OCI-LY1 (cell line): ENCODE measurements at regions not wholly inside any gene's neighbourhood (a gene's known extent, or its start where the extent isn't known, plus 50 kb on each side); places are given as distances from the start of the nearest gene placed in this dataset.

Experiments used
- EZH2 ChIP-seq: fragments of 200-600 bp; sonication (generic), shearing (Covaris generic); IDR thresholded peaks from 2 replicates; pipeline ENCODE4 v1.8.0; 2017; ENCODE audit warnings: borderline replicate concordance, mixed run types, mild to moderate bottlenecking, antibody characterized with exemption, low read length, moderate library complexity, mixed read lengths
- TF ChIP-seq, protein P1 (sequence below): fragments of 200-600 bp; sonication (generic), shearing (Covaris generic); IDR thresholded peaks from 2 replicates; pipeline ENCODE4 v1.5.1; 2017; ENCODE audit warnings: mild to moderate bottlenecking, antibody characterized with exemption, low read length, moderate library complexity, mixed read lengths

DNA sequence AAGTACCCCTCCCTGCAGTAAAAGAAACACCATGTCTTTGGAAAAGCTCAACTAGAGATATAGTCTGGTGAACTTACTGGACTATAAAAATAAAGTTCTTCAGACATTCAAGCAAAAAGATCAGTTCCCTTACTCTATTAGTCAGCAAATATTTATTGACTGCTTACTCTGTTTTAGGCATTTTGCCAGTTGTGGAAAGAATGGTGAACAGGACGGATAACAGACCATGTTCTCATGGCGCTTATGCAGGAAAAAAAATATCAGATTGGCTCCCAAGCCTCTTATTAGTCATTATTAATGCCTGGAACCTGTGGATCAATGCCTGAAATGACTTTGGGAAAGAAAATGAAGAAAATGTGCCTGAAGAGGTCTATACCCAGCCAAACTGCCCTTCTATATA is 282.2 kb upstream of the EPHA7 start:
- TF ChIP-seq, protein P1, sequence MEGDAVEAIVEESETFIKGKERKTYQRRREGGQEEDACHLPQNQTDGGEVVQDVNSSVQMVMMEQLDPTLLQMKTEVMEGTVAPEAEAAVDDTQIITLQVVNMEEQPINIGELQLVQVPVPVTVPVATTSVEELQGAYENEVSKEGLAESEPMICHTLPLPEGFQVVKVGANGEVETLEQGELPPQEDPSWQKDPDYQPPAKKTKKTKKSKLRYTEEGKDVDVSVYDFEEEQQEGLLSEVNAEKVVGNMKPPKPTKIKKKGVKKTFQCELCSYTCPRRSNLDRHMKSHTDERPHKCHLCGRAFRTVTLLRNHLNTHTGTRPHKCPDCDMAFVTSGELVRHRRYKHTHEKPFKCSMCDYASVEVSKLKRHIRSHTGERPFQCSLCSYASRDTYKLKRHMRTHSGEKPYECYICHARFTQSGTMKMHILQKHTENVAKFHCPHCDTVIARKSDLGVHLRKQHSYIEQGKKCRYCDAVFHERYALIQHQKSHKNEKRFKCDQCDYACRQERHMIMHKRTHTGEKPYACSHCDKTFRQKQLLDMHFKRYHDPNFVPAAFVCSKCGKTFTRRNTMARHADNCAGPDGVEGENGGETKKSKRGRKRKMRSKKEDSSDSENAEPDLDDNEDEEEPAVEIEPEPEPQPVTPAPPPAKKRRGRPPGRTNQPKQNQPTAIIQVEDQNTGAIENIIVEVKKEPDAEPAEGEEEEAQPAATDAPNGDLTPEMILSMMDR, result no peak
- no peak for TF ChIP-seq EZH2
